ENCODE measurements at regions not wholly inside any gene's neighbourhood (a gene's known extent, or its start where the extent isn't known, plus 50 kb on each side); places are given as distances from the start of the nearest gene placed in this dataset.

- no peak for DNase-seq (ENCODE audit: low spot score)
These were observed 1763.3 kb upstream of the MIR17HG start for GRCh38 chr13:89584058-89584620.

GRCh38 chr13:89602655-89603054, 1744.8 kb upstream of the MIR17HG start:
- DNase-seq (ENCODE audit: low spot score) = no peak

GRCh38 chr13:89603187-89603586, 1744.3 kb upstream of the MIR17HG start:
- no peak for DNase-seq (ENCODE audit: low spot score)

GRCh38 chr13:89609318-89609717, 1738.2 kb upstream of the MIR17HG start:
- no peak for DNase-seq (ENCODE audit: low spot score)

GRCh38 chr13:89610331-89610730, 1737.2 kb upstream of the MIR17HG start:
- no peak for DNase-seq (ENCODE audit: low spot score)

- no peak for DNase-seq (ENCODE audit: low spot score)
These were observed 1736.6 kb upstream of the MIR17HG start for GRCh38 chr13:89610881-89611280.

GRCh38 chr13:89627996-89628395, 1719.5 kb upstream of the MIR17HG start:
- no peak for DNase-seq (ENCODE audit: low spot score)

GRCh38 chr13:89628567-89628966, 1718.9 kb upstream of the MIR17HG start:
- DNase-seq (ENCODE audit: low spot score) = no peak

- DNase-seq (ENCODE audit: low spot score) = no peak
These were observed 1697.3 kb upstream of the MIR17HG start for GRCh38 chr13:89650226-89650625.

GRCh38 chr13:89660752-89661151, 1686.7 kb upstream of the MIR17HG start:
- DNase-seq (ENCODE audit: low spot score) = no peak

GRCh38 chr13:89673789-89674311, 1673.6 kb upstream of the MIR17HG start:
- no peak for DNase-seq (ENCODE audit: low spot score)

- DNase-seq (ENCODE audit: low spot score) = no peak
These were observed 1668.9 kb upstream of the MIR17HG start for GRCh38 chr13:89678466-89679121.

GRCh38 chr13:89684896-89685295, 1662.6 kb upstream of the MIR17HG start:
- no peak for DNase-seq (ENCODE audit: low spot score)

- DNase-seq (ENCODE audit: low spot score) = no peak
These were observed 1661.3 kb upstream of the MIR17HG start for GRCh38 chr13:89686171-89686570.

- DNase-seq (ENCODE audit: low spot score) = no peak
These were observed 1660.4 kb upstream of the MIR17HG start for GRCh38 chr13:89687066-89687465.

- no peak for DNase-seq (ENCODE audit: low spot score)
These were observed 1658.6 kb upstream of the MIR17HG start for GRCh38 chr13:89688918-89689317.

GRCh38 chr13:89694451-89694850, 1653.0 kb upstream of the MIR17HG start:
- DNase-seq (ENCODE audit: low spot score) = no peak

- peak; percentile 2 for DNase-seq (ENCODE audit: low spot score)
These were observed 1651.9 kb upstream of the MIR17HG start for GRCh38 chr13:89695343-89696257.

- DNase-seq (ENCODE audit: low spot score) = no peak
These were observed 1645.6 kb upstream of the MIR17HG start for GRCh38 chr13:89701913-89702312.

- no peak for DNase-seq (ENCODE audit: low spot score)
These were observed 1643.4 kb upstream of the MIR17HG start for GRCh38 chr13:89704040-89704439.

- DNase-seq (ENCODE audit: low spot score) = no peak
These were observed 1639.5 kb upstream of the MIR17HG start for GRCh38 chr13:89708013-89708412.

GRCh38 chr13:89721216-89721615, 1626.3 kb upstream of the MIR17HG start:
- DNase-seq (ENCODE audit: low spot score) = no peak

Data from SW480 (cell line).